H9 (cell line): ENCODE measurements at regions not wholly inside any gene's neighbourhood (a gene's known extent, or its start where the extent isn't known, plus 50 kb on each side); places are given as distances from the start of the nearest gene placed in this dataset.

Experiments used
- DNase-seq: peaks from one replicate; pipeline ENCODE4 v3.0.0-alpha.2; 2017
- H2AFZ ChIP-seq: one replicate; pipeline ENCODE4 v1.6.1; 2013; ENCODE audit warnings: mild to moderate bottlenecking, low read length, control low read depth, moderate library complexity
- H2AK5ac ChIP-seq: 2 replicates; pipeline ENCODE4 v1.6.1; 2013; ENCODE audit warnings: low read length, control low read depth, mixed read lengths; ENCODE audit not compliant: insufficient read length
- H2BK120ac ChIP-seq: one replicate; pipeline ENCODE4 v1.6.1; 2013; ENCODE audit warnings: low read depth, mild to moderate bottlenecking, low read length, control low read depth, inconsistent platforms; ENCODE audit not compliant: poor library complexity, severe bottlenecking
- H2BK12ac ChIP-seq: 2 replicates; pipeline ENCODE4 v1.6.1; 2013; ENCODE audit warnings: low read length, control low read depth, mixed read lengths, low read depth; ENCODE audit not compliant: insufficient read length
- H2BK15ac ChIP-seq: 2 replicates; pipeline ENCODE4 v1.6.1; 2013; ENCODE audit warnings: low read depth, low read length, control low read depth
- H2BK20ac ChIP-seq: one replicate; pipeline ENCODE4 v1.6.1; 2013; ENCODE audit warnings: low read depth, mild to moderate bottlenecking, low read length, control low read depth, inconsistent platforms; ENCODE audit not compliant: poor library complexity, severe bottlenecking
- H2BK5ac ChIP-seq: 2 replicates; pipeline ENCODE4 v1.6.1; 2013; ENCODE audit warnings: low read length, control low read depth, mixed read lengths; ENCODE audit not compliant: insufficient read length
- H3K14ac ChIP-seq: 2 replicates; pipeline ENCODE4 v1.6.1; 2013; ENCODE audit warnings: low read length, control low read depth; ENCODE audit not compliant: insufficient read depth
- H3K18ac ChIP-seq: 2 replicates; pipeline ENCODE4 v1.6.1; 2013; ENCODE audit warnings: low read depth, mild to moderate bottlenecking, mixed read lengths, low read length, control low read depth; ENCODE audit not compliant: insufficient read length
- H3K23ac ChIP-seq: 2 replicates; pipeline ENCODE4 v1.6.1; 2013; ENCODE audit warnings: low read length, control low read depth, mixed read lengths, low read depth; ENCODE audit not compliant: insufficient read length
- H3K23me2 ChIP-seq: 2 replicates; pipeline ENCODE4 v1.6.1; 2013; ENCODE audit warnings: low read depth, mild to moderate bottlenecking, mixed read lengths, low read length, control low read depth; ENCODE audit not compliant: insufficient read length, poor library complexity, severe bottlenecking
- H3K27ac ChIP-seq: 2 replicates; pipeline ENCODE4 v1.5.1; 2013; ENCODE audit warnings: low read length, control low read depth, mixed read lengths, low read depth; ENCODE audit not compliant: insufficient read length
- H3K27me3 ChIP-seq: 2 replicates; pipeline ENCODE4 v1.6.1; 2013; ENCODE audit warnings: low read length, control low read depth, inconsistent platforms; ENCODE audit not compliant: insufficient read depth
- H3K4ac ChIP-seq: 2 replicates; pipeline ENCODE4 v1.6.1; 2013; ENCODE audit warnings: low read depth, mild to moderate bottlenecking, control low read depth, inconsistent platforms, low read length, moderate library complexity
- H3K4me1 ChIP-seq: 2 replicates; pipeline ENCODE4 v1.6.1; 2013; ENCODE audit warnings: low read length, control low read depth, inconsistent platforms; ENCODE audit not compliant: insufficient read depth
- H3K4me2 ChIP-seq: 2 replicates; pipeline ENCODE4 v1.6.1; 2013; ENCODE audit warnings: low read length, control low read depth, mixed read lengths; ENCODE audit not compliant: insufficient read length, insufficient read depth
- H3K56ac ChIP-seq: 2 replicates; pipeline ENCODE4 v1.6.1; 2013; ENCODE audit warnings: low read depth, mild to moderate bottlenecking, mixed read lengths, low read length, control low read depth; ENCODE audit not compliant: insufficient read length
- H3K79me1 ChIP-seq: 2 replicates; pipeline ENCODE4 v1.6.1; 2013; ENCODE audit warnings: low read depth, mild to moderate bottlenecking, moderate library complexity, low read length, control low read depth, inconsistent platforms; ENCODE audit not compliant: insufficient read depth, poor library complexity, severe bottlenecking
- H3K79me2 ChIP-seq: 2 replicates; pipeline ENCODE4 v1.6.1; 2013; ENCODE audit warnings: low read length, control low read depth, inconsistent platforms; ENCODE audit not compliant: insufficient read depth
- H3K9ac ChIP-seq: 2 replicates; pipeline ENCODE4 v1.6.1; 2013; ENCODE audit warnings: low read length, control low read depth, mixed read lengths; ENCODE audit not compliant: insufficient read length; ENCODE audit errors: extremely low read depth
- H3K9me3 ChIP-seq: one replicate; pipeline ENCODE4 v1.6.1; 2013; ENCODE audit warnings: low read depth, low read length, inconsistent platforms; ENCODE audit not compliant: control insufficient read depth
- H3T11ph ChIP-seq: one replicate; pipeline ENCODE4 v1.6.1; 2013; ENCODE audit warnings: mild to moderate bottlenecking, low read length, control low read depth, inconsistent platforms
- H4K20me1 ChIP-seq: one replicate; pipeline ENCODE4 v1.6.1; 2013; ENCODE audit not compliant: control insufficient read depth, insufficient read length, insufficient read depth
- H4K5ac ChIP-seq: 2 replicates; pipeline ENCODE4 v1.6.1; 2013; ENCODE audit warnings: low read depth, mild to moderate bottlenecking, mixed read lengths, low read length, control low read depth; ENCODE audit not compliant: insufficient read length
- H4K8ac ChIP-seq: replicated peaks from 2 replicates; pipeline ENCODE4 v1.6.1; 2013; ENCODE audit warnings: low read length, control low read depth, mixed read lengths, low read depth; ENCODE audit not compliant: insufficient read length
- H4K91ac ChIP-seq: 2 replicates; pipeline ENCODE4 v1.6.1; 2013; ENCODE audit warnings: low read depth, mild to moderate bottlenecking, moderate library complexity, mixed read lengths, low read length, control low read depth; ENCODE audit not compliant: insufficient read length
- H3K27ac Mint-ChIP-seq, 3 experiments: 2 replicates in 2 of 3; 3 replicates in 1 of 3; pipeline ENCODE4 v1.8.0; 2020 to 2021; ENCODE audit warnings: mixed read lengths in 3 of 3, mild to moderate bottlenecking in 1 of 3, moderate library complexity in 1 of 3
- H3K27me3 Mint-ChIP-seq: 2 replicates; pipeline ENCODE4 v1.8.0; 2021; ENCODE audit warnings: low read depth, mild to moderate bottlenecking, moderate library complexity, mixed read lengths
- H3K36me3 Mint-ChIP-seq, 3 experiments: 2 replicates in 2 of 3; 3 replicates in 1 of 3; pipeline ENCODE4 v1.8.0; 2020 to 2021; ENCODE audit warnings: low read depth in 3 of 3, mixed read lengths in 3 of 3; ENCODE audit not compliant: insufficient read depth in 1 of 3
- H3K4me1 Mint-ChIP-seq, 2 experiments: 2 replicates each; pipeline ENCODE4 v1.8.0; 2020; ENCODE audit warnings: mixed read lengths in 2 of 2
- H3K4me3 Mint-ChIP-seq, 2 experiments: 2 replicates in 1 of 2; 3 replicates in 1 of 2; pipeline ENCODE4 v1.8.0; 2020 to 2021; ENCODE audit warnings: mild to moderate bottlenecking in 2 of 2, mixed read lengths in 2 of 2, moderate library complexity in 1 of 2
- H3K9me3 Mint-ChIP-seq, 2 experiments: 2 replicates in 1 of 2; 3 replicates in 1 of 2; pipeline ENCODE4 v1.8.0; 2020; ENCODE audit warnings: mild to moderate bottlenecking in 2 of 2, mixed read lengths in 2 of 2, moderate library complexity in 1 of 2
- WGBS: extraction: QIAGEN DNeasy Blood & Tissue Kit; methylation state at CpG from one replicate; pipeline ENCODE4 v1.1.7; 2013; ENCODE audit warnings: missing lambda C conversion rate, low lambda C conversion rate, mixed read lengths; ENCODE audit not compliant: insufficient read length; ENCODE audit errors: extremely low coverage; 5-methylcytosine and 5-hydroxymethylcytosine counted together
- TF ChIP-seq, protein P1 (sequence below): fragments of 200-600 bp; sonication (generic); conservative IDR thresholded peaks from 3 replicates; pipeline ENCODE4 v1.8.0; 2021; ENCODE audit warnings: antibody characterized with exemption, mild to moderate bottlenecking

DNA sequence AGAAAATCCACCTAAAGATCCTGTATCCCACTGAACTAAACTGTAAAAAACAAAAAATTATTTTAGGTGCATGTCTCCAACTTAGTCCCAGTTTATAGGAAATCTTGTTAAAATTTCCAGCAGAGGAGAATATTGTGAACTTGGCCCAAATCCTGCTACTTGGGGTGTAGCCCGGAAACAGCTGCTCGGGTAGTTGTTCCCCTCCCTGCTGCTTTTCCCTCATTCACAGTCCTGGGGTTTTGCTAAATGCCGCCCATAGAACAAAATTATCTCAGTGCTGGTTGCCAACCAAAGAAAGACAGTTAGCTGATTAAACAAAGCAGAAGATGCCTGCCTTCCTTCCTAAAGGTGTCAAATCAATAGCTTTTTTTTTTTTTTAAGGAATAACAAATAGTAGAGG is 330.5 kb upstream of the KLF12 start:
- no peak overlapping the region for H3K4me2 ChIP-seq
- no peak overlapping the region for H2BK20ac ChIP-seq
- H3T11ph ChIP-seq: no peak overlapping the region
- no peak overlapping the region for H3K27ac ChIP-seq
- no peaks in the 10 kb centered on the region for H3K79me1 ChIP-seq
- no peaks in the 10 kb centered on the region for H4K20me1 ChIP-seq
- no peak overlapping the region for H4K91ac ChIP-seq
- no peak overlapping the region for H4K5ac ChIP-seq
- no peaks in the 10 kb centered on the region for H3K9me3 ChIP-seq
- no peak overlapping the region for H2AFZ ChIP-seq
- Mint-ChIP-seq H3K36me3 (no peaks in the 10 kb centered on the region), H3K27ac (no peak overlapping the region), H3K4me1 (peaks cover 22 to 23% of the 10 kb centered on the region in 2 experiments), H3K9me3 (no peaks in the 10 kb centered on the region; a peak in 1 of 5 replicates), H3K4me3 (no peak overlapping the region), H3K27me3 (no peaks in the 10 kb centered on the region)
- H3K14ac ChIP-seq: no peak overlapping the region
- H3K23ac ChIP-seq: no peak overlapping the region
- no CpG with 5 or more reads among the region's 3 CpGs for WGBS
- H3K27me3 ChIP-seq: no peaks in the 10 kb centered on the region
- no peak overlapping the region for H3K18ac ChIP-seq
- no peak for DNase-seq
- no peaks in the 10 kb centered on the region for H3K79me2 ChIP-seq
- H3K9ac ChIP-seq: no peak overlapping the region
- H2AK5ac ChIP-seq: no peak overlapping the region
- H3K56ac ChIP-seq: no peak overlapping the region
- no peak overlapping the region for H3K4ac ChIP-seq
- no peak overlapping the region for H2BK5ac ChIP-seq
- H2BK12ac ChIP-seq: no peak overlapping the region
- H3K4me1 ChIP-seq: peaks cover 4% of the 10 kb centered on the region; the same call in 1 of the 2 replicates
- no peaks in the 10 kb centered on the region for H3K23me2 ChIP-seq
- H4K8ac ChIP-seq: no peak overlapping the region
- H2BK15ac ChIP-seq: no peak overlapping the region
- no peak overlapping the region for H2BK120ac ChIP-seq
- TF ChIP-seq, protein P1, sequence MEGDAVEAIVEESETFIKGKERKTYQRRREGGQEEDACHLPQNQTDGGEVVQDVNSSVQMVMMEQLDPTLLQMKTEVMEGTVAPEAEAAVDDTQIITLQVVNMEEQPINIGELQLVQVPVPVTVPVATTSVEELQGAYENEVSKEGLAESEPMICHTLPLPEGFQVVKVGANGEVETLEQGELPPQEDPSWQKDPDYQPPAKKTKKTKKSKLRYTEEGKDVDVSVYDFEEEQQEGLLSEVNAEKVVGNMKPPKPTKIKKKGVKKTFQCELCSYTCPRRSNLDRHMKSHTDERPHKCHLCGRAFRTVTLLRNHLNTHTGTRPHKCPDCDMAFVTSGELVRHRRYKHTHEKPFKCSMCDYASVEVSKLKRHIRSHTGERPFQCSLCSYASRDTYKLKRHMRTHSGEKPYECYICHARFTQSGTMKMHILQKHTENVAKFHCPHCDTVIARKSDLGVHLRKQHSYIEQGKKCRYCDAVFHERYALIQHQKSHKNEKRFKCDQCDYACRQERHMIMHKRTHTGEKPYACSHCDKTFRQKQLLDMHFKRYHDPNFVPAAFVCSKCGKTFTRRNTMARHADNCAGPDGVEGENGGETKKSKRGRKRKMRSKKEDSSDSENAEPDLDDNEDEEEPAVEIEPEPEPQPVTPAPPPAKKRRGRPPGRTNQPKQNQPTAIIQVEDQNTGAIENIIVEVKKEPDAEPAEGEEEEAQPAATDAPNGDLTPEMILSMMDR: no peak
